ENCODE measurements at regions not wholly inside any gene's neighbourhood (a gene's known extent, or its start where the extent isn't known, plus 50 kb on each side); places are given as distances from the start of the nearest gene placed in this dataset.

DNA sequence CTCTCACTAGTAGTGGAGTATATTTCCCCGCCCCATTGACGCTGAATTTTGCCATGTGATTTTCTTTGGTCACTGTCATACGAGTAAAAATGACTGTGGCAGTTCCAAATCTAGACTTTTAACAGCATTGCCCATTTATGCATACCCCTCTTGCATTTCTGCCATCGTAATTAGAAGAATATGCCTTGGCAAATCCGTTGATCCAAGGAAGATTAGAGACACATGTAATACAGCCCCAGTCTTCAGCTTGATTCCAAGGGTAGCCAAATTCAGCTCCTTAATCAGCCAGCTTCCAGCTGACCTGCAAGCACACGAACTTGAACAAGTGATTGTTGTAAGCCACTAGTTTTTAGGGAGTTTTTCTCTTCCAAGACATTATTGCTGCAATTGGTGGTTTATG is 290.3 kb upstream of the ADAMTS5 start:
- DNase-seq: no peak

DNA sequence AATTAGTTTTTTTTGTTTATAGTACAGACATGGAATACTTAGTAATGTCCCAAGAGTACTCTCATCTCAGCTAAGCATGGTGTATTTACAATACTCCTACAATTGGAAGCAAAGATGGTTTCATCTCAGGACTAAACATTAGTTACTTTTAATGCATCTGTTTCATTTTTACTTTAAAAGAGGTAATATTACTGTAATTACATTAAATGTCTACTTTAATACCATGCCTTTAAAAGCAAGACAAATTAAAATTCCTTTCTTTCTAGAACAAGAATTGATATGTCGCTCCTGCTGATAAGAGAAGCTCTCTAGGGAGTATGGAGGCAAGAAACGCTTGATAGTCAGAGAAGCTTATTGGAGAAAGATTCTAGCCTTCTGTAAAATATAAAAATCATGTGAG is 284.9 kb upstream of the ADAMTS5 start:
- DNase-seq: no peak

DNA sequence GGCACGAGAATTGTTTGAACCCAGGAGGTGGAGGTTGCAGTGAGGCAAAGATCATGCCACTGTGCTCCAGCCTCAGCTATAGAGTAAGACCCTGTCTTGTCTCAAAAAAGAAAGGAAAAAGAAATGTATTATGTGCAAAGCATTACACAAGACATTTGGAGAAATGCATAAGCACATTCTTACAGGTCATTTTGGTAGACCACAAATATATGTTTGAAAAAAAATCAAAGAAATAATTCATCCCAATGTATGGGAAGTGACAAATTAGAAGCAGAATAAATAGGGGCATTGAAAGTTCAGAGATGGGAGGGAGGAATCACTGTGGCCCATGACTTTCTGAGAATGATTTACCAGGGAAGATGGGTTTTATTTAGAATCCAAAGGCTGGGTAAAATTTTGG is 283.5 kb upstream of the ADAMTS5 start:
- DNase-seq: no peak

DNA sequence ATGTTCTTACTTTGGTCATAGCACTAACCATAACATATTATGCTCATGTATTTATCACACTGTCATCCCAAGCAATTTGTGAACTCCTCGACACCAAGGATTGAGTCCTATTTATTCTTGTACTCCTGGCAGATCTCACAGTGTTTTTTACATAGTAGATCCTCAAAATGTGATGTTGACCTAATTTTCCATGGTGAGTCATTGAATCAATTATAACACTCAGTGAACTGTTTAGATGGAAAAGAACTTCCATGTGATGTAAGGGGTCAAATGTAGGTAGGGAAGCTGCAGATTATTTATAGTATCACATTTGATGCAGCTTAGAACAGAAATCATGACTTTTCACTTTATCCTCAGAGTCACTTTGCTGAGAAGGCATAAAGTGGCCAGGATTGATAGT is 281.9 kb upstream of the ADAMTS5 start:
- no peak for DNase-seq

DNA sequence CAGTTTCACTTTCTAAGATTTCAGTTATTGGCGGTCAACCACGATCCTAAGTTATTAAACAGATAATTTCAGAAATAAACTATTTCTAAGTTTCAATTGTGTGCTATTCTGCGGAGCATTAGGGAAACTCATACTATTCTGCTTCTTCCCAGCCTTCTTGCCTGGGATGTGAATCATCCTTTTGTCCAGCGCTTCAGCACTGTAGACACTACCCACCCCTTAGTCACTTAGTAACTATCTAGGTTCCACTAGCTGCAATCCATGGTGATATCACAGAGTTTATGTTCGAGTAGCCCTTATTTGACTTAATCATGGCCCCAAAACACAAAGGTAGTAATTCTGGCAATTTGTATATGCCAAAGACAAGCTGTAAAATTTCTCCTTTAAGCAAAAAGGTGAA is 279.9 kb upstream of the ADAMTS5 start:
- no peak for DNase-seq

DNA sequence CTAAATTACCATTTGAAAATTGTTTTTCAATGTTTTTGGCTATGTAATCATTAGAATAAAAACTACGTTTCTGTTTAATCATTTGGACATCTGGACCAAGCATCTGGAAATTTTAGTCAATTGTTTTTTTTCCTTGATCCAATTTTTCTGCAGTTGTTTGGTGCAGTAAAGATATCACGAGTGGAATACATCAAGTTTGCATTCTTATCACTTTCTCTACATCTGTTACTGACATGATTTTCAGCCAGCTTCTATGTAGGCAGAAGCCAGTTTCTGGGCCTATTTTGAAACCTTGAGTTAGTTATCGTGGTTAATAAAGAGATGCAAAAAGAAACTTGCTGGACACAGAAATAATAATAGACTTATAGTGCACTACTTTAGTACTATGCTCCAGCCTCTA is 277.9 kb upstream of the ADAMTS5 start:
- no peak for DNase-seq

DNA sequence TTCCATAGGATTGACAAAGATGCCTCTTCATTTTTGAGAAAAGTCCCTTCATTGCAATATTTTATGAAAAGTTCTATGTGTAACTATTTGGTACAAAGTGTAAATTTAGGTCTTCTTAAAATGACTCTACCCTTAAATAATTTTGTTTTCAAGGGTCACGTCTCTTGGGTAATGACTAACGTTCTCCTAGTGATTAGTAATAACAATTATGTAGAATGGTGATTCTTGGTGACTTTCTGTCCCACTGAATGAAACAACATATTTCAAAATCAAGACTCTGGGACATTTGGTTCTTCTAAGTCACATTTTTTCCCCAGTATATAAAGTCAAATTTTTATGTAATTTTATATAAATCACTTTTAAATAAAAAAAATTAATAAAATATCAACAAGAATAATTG is 277.5 kb upstream of the ADAMTS5 start:
- no peak for DNase-seq

DNA sequence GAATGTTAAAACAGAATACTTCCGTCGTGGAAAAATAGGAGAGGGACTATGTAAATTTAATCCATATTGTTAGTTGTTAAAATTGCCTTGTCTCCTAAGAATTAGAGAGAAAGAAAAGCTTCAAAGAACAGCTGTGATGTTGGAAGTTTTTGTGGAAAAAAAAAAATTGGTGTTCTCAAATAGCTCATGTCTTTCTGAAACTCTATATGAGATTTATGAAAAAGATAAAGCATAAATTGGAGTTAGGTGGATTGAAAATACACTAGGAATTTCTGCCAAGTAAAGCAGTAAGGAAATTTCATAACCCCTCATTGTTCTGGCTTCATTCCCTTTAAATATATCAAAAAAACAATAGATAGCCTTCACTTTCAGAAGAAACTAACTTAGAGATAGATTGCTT is 274.0 kb upstream of the ADAMTS5 start:
- no peak for DNase-seq

DNA sequence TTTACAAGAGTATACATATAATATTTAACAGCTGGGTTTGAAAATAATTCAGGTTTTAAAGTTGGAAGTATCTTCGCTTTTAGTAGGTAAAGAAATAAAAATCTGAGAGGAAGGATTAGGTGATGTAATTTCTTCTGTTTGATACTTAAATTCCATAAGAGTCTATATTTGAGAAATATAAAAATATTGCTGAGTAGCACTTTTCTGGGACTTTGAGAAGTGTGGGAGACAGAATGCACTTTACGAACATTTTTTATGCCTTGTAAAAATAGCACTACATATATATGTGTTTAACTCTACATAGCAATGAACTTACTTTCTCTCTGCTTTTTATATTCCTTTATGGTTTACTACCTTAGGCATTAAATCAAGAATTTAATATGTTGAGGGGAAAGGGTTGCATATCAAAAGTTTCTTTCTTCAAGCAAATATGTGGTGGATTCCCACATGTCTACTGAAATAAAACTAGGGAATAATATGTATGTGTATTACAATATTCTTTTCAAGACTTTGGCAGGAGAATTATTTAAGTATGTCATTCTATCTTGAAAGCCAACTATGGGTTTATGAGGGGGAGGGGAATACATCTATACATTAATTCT is 266.7 kb upstream of the ADAMTS5 start:
- no peak for DNase-seq

DNA sequence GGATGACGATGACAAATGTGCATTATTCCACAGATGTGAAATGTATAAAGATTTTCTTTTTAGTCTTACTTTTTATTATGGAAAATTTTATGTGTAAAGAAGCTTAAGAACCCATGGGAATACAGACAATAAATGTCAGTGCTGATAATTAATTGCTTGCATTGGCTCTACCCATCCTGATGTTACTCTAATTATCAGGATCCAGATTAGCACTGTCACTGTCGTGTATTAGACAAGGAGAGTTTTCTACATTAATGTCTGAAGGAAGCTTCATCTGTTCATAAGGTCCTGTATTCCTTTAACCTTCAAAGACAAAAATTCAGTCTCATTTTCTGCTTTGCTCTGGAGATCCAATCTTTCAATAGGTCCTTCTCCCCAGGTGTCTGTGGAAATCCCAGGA is 259.1 kb upstream of the ADAMTS5 start:
- DNase-seq: no peak

DNA sequence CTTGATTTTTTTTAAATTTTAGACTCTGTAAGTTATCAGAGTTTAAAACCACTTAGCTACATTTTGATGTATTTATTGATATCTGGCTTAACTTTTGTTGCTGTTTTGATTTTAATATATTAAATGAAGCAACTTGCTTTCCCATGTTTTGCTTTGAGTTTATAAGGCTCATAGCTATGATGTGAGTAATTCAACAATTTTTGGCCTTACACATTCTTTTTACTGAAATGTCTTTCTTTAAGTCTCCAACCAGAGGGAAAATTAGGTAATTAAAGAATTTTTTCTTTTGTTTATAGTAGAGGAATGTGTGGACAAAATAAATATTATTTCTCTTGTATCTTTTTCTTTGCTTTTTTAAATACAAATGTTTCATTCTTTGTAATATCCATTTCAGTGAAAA is 258.3 kb upstream of the ADAMTS5 start:
- no peak for DNase-seq

DNA sequence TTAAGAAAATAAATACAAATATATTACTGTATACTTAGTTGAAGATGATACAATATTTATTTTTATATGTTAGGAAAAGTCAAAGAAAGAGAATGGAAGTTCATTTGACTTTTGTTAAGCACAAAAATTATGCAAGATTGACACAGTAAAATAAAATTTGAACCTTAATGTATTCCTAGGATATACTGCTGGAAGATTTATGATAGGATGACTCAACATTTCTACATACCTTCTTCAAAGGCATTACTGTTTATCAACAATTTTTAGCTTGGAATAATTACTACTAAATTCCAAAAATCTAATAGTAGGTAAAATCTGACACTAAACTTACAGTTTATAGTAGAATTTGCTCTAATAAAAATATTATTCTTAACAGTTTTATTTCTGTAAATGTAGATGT is 257.3 kb upstream of the ADAMTS5 start:
- no peak for DNase-seq

DNA sequence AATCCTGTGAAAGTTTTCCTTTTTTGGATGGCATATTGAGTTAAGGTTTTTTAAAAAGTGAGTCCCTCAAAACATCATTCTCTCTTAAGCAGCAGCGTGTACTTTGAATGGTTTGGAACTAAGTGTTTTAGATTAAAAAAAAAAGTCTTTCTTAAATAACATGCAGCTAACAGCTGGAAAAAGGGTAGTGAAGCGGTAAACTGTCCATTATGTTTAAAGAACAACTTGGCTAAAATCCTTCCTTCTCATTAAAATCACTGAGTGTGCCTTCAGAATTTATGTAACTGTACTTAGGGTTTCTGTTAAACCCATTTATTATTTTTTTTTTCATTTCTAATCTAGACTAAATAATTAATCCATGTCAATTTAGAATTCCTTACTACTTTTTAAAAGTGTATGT is 254.2 kb upstream of the ADAMTS5 start:
- DNase-seq: no peak

DNA sequence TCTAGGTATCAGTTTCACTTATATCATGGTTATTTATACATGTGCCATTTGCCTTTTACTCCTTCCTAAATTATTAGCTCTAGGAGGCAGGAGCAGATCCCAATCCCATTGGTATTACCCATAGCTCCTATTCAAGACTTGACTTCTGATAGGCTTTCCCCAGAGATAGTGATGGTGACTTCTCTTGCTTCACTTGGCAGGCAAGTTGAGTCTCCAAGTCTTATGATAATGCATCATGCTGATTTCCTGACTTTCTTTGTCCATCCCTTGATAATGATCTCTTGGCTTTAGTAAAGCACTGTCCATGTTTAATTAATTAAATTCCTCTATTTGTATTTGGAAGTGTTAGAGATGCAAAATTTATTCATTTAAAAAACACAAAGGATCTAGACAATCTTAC is 253.5 kb upstream of the ADAMTS5 start:
- no peak for DNase-seq

DNA sequence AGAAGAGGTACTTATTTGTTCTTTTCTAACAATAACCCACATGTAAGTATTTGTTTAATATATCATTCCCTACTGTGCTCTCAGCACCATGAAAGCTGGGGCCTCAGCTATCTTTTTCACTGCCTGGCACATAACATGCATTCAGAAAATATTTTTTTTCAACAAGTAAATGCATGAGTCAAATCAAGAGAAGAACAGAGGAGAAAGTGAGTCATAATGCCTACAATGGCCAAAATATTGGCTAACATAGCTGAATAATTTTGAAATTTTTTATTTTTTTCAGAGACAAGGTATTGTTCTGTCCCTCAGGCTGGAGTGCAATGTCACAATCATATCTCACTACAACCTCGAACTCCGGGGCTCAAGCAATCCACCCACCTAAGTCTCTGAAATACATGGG is 252.2 kb upstream of the ADAMTS5 start:
- DNase-seq: no peak

DNA sequence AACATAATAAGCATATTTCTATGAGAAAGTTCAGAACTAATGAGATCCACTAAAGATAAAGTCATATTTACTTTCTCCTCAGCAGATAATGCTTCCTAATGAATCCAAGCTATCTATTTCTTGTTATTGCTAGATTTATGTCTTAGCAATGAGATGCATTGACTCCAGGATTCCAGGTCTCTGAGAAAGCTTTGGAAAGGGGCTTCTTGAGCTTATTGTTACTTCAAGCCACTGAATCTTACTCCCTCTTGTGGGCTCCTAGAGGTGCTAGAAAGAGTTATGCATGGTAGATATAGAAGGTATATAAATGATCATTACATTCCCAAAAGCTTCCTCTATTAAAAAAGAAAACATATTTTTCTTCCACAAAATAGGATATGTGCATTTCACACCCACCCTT is 246.4 kb upstream of the ADAMTS5 start:
- DNase-seq: no peak

DNA sequence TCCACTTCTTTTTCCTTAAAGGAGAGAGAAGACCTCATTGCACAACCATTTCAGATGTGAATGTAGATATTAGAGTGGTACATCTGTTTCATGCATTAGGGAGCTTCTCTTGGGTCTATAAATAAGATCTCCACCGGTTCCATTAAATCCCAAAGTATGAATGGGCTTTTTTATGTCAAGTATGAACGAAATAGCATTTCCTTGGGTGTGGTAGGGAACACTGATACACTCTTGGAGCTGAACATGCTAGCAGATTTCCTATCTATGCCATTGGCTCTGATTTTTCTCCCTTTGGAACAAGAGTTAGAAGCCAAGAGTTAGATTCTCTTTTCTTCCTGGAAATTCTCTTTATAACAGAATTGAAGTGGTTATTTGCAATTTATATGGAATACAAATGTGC is 245.6 kb upstream of the ADAMTS5 start:
- DNase-seq: no peak

DNA sequence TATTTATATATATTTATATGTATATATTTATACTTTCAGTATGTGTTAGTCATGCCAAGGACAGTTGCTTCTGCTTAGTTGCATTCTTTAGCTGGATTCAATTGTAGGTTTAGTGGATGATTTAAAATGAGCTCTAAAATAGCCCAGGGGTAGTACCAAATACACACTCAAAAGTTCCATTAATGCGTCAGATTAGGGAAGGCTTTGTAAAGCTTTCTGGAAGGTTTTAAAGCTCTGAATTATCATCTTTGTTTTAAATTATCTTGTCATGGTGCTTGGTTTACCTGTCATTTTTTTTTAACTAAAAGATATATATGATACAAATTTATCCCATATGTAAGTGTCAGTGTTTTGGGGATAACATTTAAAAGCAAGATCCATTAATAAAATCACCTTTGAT is 242.7 kb upstream of the ADAMTS5 start:
- DNase-seq: no peak

DNA sequence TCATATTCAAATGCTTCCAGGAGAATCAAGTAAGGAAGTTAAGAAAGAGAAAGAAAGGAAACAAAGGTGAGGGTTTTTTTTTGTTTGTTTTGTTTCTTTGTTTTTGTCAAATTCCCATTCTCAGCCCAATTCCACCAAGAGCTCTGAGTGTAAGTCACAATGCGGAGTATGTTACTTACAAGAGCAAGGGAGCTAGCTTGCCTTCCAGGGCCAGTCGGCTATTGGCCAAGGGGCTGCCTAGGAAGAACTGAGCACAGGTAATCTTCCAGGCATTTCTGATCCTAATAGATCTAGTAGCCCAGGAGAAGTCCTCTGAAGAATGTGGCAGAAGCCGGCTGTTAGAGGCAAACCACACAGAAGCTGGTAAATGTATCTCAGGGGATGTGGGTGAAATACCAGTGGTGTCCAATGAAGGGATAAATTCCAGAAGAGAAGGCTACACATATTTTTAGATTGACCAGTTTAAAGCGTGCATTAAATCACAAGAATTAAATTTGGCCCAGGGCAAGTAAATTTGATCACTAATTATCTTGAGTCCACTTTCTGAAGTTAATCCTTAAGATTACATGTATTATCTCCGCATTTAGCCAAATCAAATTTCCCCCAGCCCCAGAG is 239.6 kb upstream of the ADAMTS5 start:
- DNase-seq: no peak

DNA sequence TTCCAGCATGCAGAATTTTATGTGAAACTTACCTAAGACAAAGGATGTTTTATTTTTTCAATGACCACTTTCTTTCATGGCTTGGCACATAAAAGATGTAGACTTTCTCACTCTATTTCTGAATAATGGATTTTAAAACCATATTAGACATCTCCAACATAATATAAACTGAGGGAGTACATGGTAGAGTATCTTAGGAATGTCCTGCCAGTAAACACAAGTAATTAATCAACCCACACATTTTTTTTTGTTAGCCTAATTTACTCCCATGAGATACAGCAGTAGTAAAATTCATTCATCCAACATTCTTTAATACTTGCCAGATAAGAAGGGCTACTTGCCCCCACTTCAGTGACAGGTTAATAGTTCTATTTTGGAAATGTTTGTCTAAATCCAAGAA is 235.4 kb upstream of the ADAMTS5 start:
- no peak for DNase-seq

DNA sequence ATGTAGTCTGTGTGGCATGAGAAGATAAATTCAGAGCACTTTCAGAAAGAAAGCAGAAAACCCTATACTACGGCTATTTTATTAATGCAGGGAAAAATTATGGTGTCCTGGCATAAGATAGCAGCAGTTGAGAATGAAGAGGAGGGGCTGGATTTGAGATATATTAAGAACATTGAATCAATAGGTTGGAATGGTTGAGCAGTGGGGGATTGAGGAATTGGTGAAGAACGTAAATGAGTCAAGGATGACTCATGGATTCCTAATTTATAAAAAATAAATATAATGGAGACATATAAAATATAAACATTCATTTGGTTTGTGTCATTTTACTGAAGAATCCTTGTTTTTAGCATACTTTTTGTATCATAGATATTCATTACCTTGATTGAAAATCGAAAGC is 234.3 kb upstream of the ADAMTS5 start:
- no peak for DNase-seq

DNA sequence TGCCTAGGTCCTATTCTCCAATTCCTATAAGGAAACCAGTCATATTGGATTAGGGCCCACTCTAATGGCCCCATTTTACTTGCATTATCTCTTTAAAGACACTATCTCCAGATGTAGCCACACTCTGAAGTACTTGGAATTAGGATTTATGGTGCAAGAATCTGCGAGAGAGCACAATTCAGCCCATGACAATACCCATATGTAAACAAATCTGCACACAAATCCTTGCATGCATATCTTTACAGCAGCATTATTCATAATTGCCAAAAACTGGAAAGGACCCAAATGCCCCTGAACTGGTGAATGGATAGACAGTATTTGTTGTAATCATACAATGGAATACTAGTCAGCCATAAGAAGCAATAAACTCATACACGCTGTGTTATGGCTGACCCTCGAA is 229.8 kb upstream of the ADAMTS5 start:
- DNase-seq: no peak

DNA sequence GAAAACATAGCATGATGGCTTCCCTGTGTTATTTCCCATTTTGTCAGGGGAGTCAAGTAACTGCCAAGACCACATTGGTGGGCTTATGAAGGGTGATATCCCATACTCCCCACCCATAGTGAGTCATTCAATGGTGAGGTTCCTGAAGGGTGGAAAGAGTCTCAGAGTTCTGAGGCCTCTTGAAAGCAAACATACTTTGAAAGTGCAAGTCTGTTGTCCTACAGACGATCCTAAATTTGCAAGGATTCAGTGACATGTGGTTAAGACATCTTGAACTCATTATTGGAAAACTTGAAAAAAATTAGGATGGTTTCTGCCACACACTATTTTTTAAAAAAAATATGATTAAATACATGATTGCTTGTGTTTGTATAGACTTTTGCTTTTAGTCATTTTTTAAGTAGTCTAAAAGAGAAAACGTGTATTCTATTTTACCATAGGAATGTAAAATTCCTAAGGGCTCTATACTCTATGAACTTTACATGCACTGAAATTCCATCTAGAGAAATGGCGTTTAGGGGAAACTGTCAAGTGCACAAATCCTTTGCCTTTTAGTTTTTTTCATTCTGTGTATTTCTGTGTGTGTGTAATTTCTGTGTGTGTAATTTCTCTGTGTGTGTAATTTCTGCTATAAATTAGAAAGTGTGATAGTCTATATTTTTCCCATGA is 225.5 kb upstream of the ADAMTS5 start:
- DNase-seq: no peak

DNA sequence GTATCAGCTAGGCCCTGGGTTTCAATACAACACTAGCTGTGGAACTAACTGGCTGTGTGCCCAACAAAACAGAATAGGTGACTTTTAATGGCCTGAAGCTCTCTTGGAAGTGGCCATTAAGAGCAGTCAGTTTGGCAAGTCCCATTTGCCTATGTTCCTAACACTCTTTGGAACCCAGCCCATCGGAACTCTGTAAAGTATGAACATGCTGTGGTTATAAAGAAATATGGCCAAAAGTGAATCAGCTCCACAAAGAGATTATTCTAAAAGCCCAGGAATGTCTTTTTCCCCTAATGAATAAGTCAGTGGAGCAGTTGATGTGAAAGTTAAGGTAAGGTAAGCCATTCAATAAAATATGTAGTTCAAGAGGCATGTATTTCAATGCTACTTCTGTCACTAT is 223.7 kb upstream of the ADAMTS5 start:
- no peak for DNase-seq

DNA sequence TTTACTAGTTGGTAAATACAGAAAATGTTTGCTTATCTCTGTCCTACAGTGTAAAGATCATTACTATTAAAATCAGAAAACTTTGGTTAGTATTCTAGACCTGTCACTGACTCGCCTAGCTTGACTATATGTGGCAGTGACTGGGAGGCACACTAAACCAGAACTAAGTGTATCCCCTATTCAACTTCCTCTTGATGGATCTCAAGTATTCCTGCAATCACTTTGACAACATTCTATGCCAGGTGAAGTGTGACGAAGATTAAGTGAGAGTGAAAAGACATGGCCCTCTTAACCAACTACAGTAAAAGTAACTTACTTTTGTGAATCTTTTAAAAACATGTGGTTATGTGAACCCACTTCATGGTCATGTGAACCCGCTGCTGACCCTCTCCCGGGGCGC is 223.0 kb upstream of the ADAMTS5 start:
- DNase-seq: no peak

Data from NCI-H2081 treated with DMSO at 0.1 percent for 48 hours (cell line).